Natural killer cell (primary cell): ENCODE measurements at regions not wholly inside any gene's neighbourhood (a gene's known extent, or its start where the extent isn't known, plus 50 kb on each side); places are given as distances from the start of the nearest gene placed in this dataset.

Experiments
- ATAC-seq, 3 donors: fragments of 150-1000 bp in 2 of 3; fragments of 200-7000 bp in 1 of 3; cut with Tn5 transposase; 1 replicate in 1 of 3; 2 replicates in 2 of 3; pipeline ENCODE4 v1.10.0; 2021; ENCODE audit warnings: mild to moderate bottlenecking in 2 of 3, moderate library complexity in 2 of 3
- DNase-seq, 2 donors: peaks; one replicate each; pipeline versions ENCODE4 v3.0.0 to v3.0.0-alpha.2; 2013 to 2021; ENCODE audit warnings: mixed read lengths in 1 of 2
- H3K27ac ChIP-seq: one replicate; pipeline ENCODE4 v1.5.1; 2013; ENCODE audit warnings: mild to moderate bottlenecking, low read length
- H3K27me3 ChIP-seq: one replicate; pipeline ENCODE4 v1.6.1; 2013; ENCODE audit warnings: low read length; ENCODE audit not compliant: control insufficient read depth, insufficient read depth
- H3K36me3 ChIP-seq: one replicate; pipeline ENCODE4 v1.6.1; 2013; ENCODE audit warnings: low read length; ENCODE audit not compliant: control insufficient read depth, insufficient read depth
- H3K4me1 ChIP-seq: one replicate; pipeline ENCODE4 v1.6.1; 2013; ENCODE audit warnings: low read length; ENCODE audit not compliant: control insufficient read depth, insufficient read depth
- H3K4me3 ChIP-seq: one replicate; pipeline ENCODE4 v1.5.1; 2013; ENCODE audit warnings: low read length
- H3K9me3 ChIP-seq: one replicate; pipeline ENCODE4 v1.6.1; 2013; ENCODE audit warnings: low read length; ENCODE audit not compliant: control insufficient read depth, insufficient read depth
- H3K27ac Mint-ChIP-seq, 2 donors: one replicate each; pipeline ENCODE4 v1.8.0; 2022; ENCODE audit warnings: mild to moderate bottlenecking in 2 of 2, mixed read lengths in 2 of 2, moderate library complexity in 1 of 2
- H3K27me3 Mint-ChIP-seq, 2 donors: one replicate each; pipeline ENCODE4 v1.8.0; 2022; ENCODE audit warnings: low read depth in 2 of 2, mixed read lengths in 2 of 2
- H3K36me3 Mint-ChIP-seq: one replicate; pipeline ENCODE4 v1.8.0; 2022; ENCODE audit warnings: mixed read lengths
- H3K4me1 Mint-ChIP-seq, 2 donors: one replicate each; pipeline ENCODE4 v1.8.0; 2022; ENCODE audit warnings: mixed read lengths in 2 of 2
- H3K4me3 Mint-ChIP-seq: one replicate; pipeline ENCODE4 v1.8.0; 2022; ENCODE audit warnings: mild to moderate bottlenecking, moderate library complexity, mixed read lengths
- H3K9me3 Mint-ChIP-seq, 2 donors: one replicate each; pipeline ENCODE4 v1.8.0; 2022; ENCODE audit warnings: mixed read lengths in 2 of 2
- WGBS: methylation state at CpG from one replicate; pipeline ENCODE4 v1.1.7; 2013; ENCODE audit warnings: missing lambda C conversion rate; ENCODE audit not compliant: insufficient coverage; 5-methylcytosine and 5-hydroxymethylcytosine counted together
- intact Hi-C: fragments of 100-400 bp; cut with micrococcal nuclease; formaldehyde crosslinking; loops from one replicate; pipeline ENCODE4 v1.14.2; 2022
- TF ChIP-seq, protein P1 (sequence below): fragments of 200-600 bp; IDR thresholded peaks from one replicate; pipeline ENCODE4 v1.8.0; 2022; ENCODE audit warnings: antibody characterized with exemption

DNA sequence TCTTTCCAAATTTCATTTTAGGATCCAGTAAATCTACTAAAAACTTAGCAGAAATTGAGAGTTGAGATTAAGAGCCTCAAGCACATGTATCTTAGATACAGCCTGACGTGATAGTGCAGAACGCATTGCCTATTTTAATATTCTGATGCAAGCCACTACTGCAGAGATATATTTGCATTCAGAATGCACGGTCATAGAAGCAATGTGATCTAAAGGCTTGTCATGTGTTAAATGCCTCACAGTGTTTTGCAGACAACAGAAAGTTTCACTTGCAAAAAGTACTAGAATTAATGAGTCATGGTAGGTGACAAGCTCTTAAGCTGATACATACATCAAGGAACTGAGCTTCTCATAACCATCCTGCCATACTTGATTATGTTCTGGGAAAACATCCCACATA, 886.7 kb upstream of the CHAC2 start:
- ATAC-seq (no peak), DNase-seq (no peak)
- no peaks in the 10 kb centered on the region for H3K36me3 Mint-ChIP-seq
- WGBS: 43% methylated on average over 3 of the region's 3 CpGs
- H3K27me3 Mint-ChIP-seq: no peaks in the 10 kb centered on the region
- Histone ChIP-seq H3K27me3 (no peaks in the 10 kb centered on the region), H3K36me3 (no peaks in the 10 kb centered on the region), H3K4me1 (no peaks in the 10 kb centered on the region), H3K9me3 (no peaks in the 10 kb centered on the region), H3K27ac (no peak overlapping the region), H3K4me3 (no peak overlapping the region)
- no peak overlapping the region for H3K4me3 Mint-ChIP-seq
- H3K9me3 Mint-ChIP-seq: peaks cover 8 to 13% of the 10 kb centered on the region in 2 donors
- H3K4me1 Mint-ChIP-seq: no peaks in the 10 kb centered on the region
- intact Hi-C loops: no loop called here
- TF ChIP-seq, protein P1, sequence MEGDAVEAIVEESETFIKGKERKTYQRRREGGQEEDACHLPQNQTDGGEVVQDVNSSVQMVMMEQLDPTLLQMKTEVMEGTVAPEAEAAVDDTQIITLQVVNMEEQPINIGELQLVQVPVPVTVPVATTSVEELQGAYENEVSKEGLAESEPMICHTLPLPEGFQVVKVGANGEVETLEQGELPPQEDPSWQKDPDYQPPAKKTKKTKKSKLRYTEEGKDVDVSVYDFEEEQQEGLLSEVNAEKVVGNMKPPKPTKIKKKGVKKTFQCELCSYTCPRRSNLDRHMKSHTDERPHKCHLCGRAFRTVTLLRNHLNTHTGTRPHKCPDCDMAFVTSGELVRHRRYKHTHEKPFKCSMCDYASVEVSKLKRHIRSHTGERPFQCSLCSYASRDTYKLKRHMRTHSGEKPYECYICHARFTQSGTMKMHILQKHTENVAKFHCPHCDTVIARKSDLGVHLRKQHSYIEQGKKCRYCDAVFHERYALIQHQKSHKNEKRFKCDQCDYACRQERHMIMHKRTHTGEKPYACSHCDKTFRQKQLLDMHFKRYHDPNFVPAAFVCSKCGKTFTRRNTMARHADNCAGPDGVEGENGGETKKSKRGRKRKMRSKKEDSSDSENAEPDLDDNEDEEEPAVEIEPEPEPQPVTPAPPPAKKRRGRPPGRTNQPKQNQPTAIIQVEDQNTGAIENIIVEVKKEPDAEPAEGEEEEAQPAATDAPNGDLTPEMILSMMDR: no peak
- H3K27ac Mint-ChIP-seq: no peak overlapping the region

DNA sequence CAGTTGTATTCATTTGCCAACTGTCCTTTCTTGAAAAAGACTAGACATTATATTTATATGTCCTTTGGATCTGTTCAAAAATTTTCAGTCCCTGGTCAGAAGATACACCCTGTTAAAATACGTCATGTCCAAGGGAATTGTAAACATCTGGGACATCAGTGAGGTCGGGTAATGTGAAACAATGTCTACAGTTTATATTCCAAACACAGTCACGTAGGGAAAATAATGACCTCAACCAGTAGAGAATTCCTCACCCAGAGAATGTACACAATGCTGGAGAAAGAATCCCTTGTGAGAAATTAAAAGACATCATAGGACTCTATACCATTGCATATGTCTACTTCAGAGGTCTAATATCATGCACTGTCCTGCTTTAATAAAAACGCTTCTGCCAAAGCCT, 888.0 kb upstream of the CHAC2 start:
- Mint-ChIP-seq H3K9me3 (peaks cover 10 to 16% of the 10 kb centered on the region in 2 donors), H3K4me1 (no peaks in the 10 kb centered on the region), H3K4me3 (no peak overlapping the region), H3K27ac (no peak overlapping the region), H3K36me3 (no peaks in the 10 kb centered on the region), H3K27me3 (no peaks in the 10 kb centered on the region)
- H3K9me3 ChIP-seq: no peaks in the 10 kb centered on the region
- WGBS: 86% methylated on average over 4 of the region's 4 CpGs
- DNase-seq (no peak), ATAC-seq (no peak)
- no peaks in the 10 kb centered on the region for H3K4me1 ChIP-seq
- TF ChIP-seq, protein P1: no peak
- no peak overlapping the region for H3K27ac ChIP-seq
- intact Hi-C loops: no loop called here
- no peaks in the 10 kb centered on the region for H3K36me3 ChIP-seq
- H3K4me3 ChIP-seq: no peak overlapping the region
- H3K27me3 ChIP-seq: no peaks in the 10 kb centered on the region

DNA sequence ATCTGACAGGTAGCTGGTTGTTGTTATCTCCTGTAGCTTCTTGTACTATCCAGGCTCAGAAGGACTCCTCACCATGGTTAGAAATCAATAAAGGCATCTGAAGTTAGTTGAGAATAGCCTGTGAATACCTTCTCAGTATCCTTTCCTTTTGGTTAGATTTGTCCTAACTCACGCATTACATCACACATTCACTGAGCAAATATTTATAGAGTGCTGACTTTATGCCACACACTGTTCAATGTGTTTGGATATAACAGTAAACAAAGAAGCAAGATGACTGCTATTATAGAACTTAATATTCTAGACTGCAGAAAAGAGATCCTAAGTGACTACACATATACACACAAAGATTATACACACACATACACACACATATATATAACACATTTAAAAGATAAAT, 889.9 kb upstream of the CHAC2 start:
- Mint-ChIP-seq H3K27me3 (no peaks in the 10 kb centered on the region), H3K9me3 (peaks cover 10 to 16% of the 10 kb centered on the region in 2 donors), H3K4me1 (no peaks in the 10 kb centered on the region), H3K4me3 (no peak overlapping the region), H3K36me3 (no peaks in the 10 kb centered on the region), H3K27ac (no peak overlapping the region)
- TF ChIP-seq, protein P1: no peak
- Histone ChIP-seq H3K9me3 (no peaks in the 10 kb centered on the region), H3K27me3 (no peaks in the 10 kb centered on the region), H3K36me3 (no peaks in the 10 kb centered on the region), H3K4me1 (no peaks in the 10 kb centered on the region), H3K4me3 (no peak overlapping the region), H3K27ac (no peak overlapping the region)
- intact Hi-C loops: no loop called here
- no CpG with 5 or more reads among the region's 1 CpG for WGBS
- no peak for ATAC-seq
- DNase-seq: no peak

DNA sequence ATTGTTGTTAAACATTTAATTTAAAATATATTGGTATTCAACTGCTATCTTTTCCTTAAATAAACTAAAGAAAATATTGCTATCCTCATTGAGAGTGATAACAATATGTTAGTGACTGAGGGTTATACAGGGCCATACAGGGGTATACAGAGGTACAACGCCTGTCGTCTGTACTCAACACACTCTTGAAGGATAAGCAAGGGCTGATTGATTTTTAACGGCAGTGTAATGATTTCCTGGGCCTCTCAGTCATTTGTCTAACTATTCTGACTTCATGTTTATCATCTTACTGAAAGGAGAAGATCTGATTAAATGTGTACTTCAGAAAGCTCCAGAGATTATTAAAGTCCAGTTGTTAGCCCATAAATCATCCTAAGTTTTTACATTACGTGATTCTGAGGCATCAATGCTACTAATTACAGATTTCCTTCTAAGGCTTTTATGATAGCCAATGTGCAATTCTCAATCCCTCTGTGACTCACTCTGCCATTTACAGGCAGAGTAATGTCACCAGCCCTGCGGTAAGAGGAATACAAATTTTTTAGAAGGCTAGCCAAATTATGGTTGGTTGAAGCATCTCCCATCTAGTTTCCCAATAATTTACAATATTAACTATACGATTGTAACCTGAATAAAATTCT, 893.0 kb upstream of the CHAC2 start:
- Mint-ChIP-seq H3K9me3 (peaks cover 10 to 18% of the 10 kb centered on the region in 2 donors), H3K4me1 (no peaks in the 10 kb centered on the region), H3K36me3 (peaks cover 5% of the 10 kb centered on the region), H3K27ac (no peak overlapping the region), H3K4me3 (no peak overlapping the region), H3K27me3 (no peaks in the 10 kb centered on the region)
- ATAC-seq: no peak
- Histone ChIP-seq H3K36me3 (no peaks in the 10 kb centered on the region), H3K9me3 (no peaks in the 10 kb centered on the region), H3K27me3 (no peaks in the 10 kb centered on the region), H3K4me1 (no peaks in the 10 kb centered on the region), H3K4me3 (no peak overlapping the region), H3K27ac (no peak overlapping the region)
- intact Hi-C loops: no loop called here
- DNase-seq: no peak
- TF ChIP-seq, protein P1: no peak
- WGBS: 81% methylated on average over 5 of the region's 6 CpGs
